ENCODE measurements at regions not wholly inside any gene's neighbourhood (a gene's known extent, or its start where the extent isn't known, plus 50 kb on each side); places are given as distances from the start of the nearest gene placed in this dataset.
"Not testable (repeated sequence)": the region's sequence is repeated elsewhere in the genome, so short reads cannot be mapped to it uniquely, and the experiment has no call there.

- DNase-seq: no peak
Observed at GRCh38 chr3:194051366-194052149, 84.4 kb upstream of the HES1 start.

DNA sequence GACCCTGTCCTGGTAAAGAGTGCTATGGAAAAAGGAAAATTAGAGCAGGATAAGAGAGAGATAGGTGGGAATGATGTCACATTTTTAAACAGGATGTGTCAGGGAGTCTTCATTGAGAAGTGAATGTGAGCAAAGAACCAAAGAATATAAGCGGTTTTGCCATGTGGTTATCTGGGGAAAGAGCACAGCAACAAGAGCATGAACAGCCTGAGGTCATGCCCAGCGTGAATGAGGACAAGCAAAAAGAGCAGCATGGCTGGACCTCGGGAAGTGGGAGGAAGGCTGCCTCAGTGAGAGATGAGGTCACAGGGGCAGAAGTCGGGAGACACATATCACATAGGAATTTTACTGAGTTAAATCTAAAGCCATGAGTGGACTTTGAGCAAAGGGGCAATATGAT, 82.8 kb upstream of the HES1 start:
- no peak for DNase-seq

DNA sequence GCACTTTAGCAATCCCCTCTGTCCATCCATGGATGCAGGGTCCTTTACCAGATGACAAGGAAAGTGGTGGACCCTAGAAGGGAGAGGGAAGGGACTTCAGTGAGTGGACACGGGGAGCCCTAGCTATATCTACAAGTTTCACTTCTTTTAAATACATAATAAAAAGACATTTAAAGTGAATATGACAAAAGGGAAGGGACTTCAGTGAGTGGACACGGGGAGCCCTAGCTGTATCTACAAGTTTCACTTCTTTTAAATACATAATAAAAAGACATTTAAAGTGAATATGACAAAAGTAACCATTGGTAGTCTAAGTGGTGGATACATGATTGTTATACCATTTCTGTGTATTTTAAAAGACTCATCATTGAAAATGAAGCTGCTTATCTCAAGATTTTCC, 81.9 kb upstream of the HES1 start:
- no peak for DNase-seq

DNA sequence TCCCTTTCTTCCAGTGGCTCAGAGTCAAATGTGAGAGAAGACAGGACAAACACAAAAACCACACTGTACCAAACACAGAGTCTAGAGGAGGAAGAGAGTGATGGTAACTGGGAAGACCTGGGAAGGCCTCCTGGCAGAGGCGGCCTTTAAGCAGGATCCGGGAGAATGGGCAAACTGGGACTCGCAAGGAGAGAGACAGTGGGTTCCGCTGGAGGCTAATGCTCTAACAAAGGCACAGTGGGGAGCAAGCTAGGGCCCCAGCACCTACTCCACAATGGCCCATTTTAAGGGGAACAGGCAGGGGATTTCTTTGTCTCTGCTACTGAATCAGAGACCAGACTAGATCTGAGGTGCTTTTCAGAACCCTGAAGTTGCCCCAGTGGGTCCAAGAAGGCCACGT, 81.4 kb upstream of the HES1 start:
- DNase-seq: no peak

DNA sequence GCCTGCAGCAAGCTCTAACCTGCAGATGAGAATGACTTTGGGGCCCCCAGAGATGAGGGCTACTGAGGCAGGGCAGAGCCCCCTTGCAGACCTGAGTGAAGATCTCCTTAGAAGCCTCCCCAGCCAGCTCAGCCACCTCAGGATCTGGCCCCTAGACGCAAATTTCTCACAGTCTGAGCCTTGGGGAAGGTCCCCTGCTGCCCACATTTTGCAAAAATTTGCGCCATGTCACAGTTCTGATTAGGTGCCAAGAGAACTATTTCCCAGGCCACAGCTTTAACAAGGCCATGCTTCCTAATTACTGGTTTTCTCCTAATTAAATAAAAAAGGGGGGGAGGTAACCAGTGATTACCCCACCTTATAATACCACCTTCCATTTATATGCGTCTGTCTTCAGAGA, 81.0 kb upstream of the HES1 start:
- DNase-seq: no peak

DNA sequence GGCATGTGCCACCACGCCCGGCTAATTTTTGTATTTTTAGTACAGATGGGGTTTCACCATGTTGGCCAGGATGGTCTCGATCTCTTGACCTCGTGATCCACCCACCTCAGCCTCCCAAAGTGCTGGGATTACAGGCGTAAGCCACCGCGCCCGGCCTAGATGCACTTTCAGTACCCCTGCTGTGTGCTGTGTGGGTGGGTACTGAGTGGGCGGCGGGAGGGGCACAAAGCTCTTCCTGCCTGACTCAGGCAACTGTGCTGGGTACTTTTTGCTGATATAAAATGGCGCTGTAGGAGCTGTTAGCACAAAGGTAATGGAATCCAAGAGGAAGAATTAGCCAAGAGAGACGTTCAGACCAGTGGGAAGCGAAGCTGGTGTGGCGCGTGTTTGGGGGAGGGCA, 79.6 kb upstream of the HES1 start:
- DNase-seq: not testable (repeated sequence)

- peak; percentile 68 for DNase-seq
Observed at GRCh38 chr3:194056731-194057415, 79.1 kb upstream of the HES1 start.

DNA sequence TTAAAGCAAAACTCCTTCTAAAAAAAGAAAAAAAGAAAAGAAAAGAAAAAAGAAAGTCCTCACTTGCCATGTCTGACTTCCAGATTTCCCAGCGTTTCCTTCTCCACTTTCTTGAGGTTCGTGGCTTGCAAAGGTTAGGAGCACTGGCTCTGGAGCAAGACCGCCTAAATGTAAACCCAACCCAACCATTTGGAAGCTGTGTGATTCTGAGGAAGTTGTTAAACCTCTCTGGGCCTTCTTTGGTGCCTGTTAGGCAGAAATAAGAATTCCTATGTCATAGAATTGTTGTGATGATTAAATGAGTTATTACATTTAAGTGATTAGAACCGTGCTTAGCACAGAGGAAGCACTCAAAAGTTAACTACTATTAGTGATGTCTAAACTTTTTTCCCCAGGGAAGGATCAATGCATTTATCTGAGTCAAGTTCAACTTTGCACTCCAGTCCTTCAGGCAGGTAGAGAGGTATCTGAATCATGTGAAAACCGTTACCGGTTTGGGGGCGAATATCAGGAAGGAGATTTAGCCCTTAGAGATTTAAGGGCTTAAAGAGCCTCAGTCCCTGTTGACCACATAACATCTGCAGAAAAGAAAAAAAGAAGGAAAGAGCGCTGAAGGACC, 78.3 kb upstream of the HES1 start:
- no peak for DNase-seq

DNA sequence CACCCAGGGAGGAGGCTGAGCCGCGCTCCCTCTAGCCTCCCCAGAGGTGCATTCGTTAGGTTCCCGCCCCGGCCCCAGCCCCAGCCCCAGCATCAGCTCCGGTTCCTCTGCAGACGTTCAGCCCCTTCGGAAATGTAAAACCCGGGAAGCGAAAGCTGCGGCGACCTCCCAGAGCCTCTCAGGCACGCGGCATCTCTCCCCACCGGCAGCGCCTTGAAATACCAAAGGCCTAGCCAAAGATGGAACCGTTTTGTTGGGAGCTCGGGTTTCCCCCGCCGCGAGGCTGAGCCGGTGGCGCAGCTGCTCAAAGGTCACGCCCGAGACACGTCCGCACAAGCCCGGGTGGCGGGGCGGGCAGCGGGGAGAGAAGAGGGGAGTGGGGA, 77.8 kb upstream of the HES1 start:
- DNase-seq: peak; percentile 80

GRCh38 chr3:194058753-194059152, 77.2 kb upstream of the HES1 start:
- no peak for DNase-seq

DNA sequence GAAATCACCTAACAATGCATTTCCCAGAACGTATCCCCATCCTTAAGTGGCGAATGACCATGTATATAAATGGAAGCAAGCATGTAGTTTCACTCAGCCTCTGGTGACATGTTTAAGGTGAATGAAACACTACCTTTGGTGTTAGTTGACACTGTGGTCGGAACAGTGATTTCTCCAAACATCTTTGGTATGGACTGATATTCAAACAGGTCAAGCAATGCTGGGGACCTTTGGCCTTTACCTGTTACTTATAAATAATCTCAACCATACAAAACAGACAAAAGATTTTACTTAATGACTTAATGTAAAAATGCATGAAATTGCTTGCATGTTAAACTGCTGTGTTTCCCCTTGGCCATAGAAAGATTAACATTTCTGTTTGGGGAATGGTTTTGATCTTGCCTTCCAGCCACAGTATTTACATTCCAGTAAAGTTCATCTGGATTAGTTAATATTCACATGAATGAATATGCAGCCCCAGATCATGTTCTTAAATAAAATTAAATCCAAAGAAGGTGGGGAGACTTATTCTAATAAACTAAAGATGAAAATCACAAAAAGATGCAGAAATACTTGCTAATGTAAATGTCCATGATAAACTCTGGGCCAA, 74.4 kb upstream of the HES1 start:
- DNase-seq: no peak

GRCh38 chr3:194062830-194063229, 73.1 kb upstream of the HES1 start:
- DNase-seq: no peak

GRCh38 chr3:194064380-194065332, 71.3 kb upstream of the HES1 start:
- DNase-seq: no peak

DNA sequence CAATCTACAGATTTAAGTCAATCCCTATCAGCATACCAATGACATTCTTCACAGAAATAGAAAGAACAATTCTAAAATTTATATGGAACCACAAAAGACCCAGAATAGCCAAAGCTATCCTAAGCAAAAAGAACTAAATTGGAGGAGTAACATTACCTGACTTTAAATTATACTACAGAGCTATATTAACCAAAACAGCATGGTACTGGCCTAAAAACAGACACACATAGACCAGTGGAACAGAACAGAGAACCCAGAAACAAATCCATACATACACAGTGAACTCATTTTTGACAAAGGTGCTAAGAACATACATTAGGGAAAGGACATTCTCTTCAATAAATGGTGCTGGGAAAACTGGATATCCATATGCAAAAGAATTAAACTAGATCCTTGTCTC, 68.6 kb upstream of the HES1 start:
- not testable (repeated sequence) for DNase-seq

GRCh38 chr3:194067949-194068362, 68.0 kb upstream of the HES1 start:
- no peak for DNase-seq

DNA sequence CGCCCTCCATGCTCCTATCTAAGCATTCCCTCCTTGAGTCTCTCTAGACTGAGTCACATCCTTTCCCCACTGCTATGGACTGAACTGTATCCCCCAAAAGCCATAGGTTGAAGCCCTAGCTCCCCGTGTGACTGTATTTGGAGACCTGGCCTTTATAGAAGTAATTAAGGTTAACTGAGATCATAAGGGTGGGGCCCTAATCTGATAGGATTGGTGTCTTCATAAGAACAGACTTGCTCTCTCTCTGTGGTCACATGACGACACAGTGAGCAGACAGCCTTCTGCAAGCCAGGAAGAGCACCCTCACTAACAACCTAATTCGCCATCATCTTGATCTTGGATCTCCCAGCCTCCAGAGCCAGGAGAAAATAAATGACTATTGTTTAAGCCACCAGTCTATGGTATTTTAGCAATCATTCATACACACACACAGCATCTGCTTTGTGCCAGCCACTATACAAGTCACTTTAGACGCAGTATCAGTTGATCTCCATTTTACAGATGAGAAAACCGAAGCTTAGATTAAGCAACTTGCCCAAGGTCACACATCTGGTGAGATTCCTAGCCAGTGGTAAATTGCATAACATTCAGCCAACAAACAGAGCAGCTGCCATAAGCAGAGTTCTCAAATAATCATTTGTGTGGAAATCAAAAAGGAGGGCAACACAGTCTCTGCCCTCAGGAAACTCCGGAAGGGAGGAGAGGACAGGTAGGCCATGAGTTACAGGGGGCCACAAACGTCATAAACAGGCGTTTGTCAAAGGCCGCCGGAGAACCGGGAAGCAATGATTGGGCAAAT, 66.3 kb upstream of the HES1 start:
- no peak for DNase-seq

DNA sequence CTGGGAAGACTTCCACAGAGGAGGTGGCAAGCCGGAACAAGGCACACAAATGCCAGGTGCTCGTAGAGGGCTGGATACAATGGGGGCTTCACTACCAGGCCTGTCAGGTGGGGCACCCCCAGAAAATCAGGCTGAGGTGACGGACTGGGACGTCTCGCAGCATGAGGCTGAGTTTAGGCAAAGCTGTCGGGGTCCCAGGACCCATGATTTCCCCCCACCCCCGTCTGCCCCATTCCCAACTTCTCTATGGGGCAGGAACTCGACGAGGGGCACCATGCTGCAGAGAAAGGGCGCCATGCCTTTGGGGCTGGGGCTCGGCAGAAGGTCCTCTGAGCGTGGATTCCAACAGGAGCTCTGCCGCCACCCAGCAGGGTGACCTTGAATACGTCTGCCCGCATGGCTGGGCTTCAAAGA, 65.7 kb upstream of the HES1 start:
- DNase-seq: no peak

DNA sequence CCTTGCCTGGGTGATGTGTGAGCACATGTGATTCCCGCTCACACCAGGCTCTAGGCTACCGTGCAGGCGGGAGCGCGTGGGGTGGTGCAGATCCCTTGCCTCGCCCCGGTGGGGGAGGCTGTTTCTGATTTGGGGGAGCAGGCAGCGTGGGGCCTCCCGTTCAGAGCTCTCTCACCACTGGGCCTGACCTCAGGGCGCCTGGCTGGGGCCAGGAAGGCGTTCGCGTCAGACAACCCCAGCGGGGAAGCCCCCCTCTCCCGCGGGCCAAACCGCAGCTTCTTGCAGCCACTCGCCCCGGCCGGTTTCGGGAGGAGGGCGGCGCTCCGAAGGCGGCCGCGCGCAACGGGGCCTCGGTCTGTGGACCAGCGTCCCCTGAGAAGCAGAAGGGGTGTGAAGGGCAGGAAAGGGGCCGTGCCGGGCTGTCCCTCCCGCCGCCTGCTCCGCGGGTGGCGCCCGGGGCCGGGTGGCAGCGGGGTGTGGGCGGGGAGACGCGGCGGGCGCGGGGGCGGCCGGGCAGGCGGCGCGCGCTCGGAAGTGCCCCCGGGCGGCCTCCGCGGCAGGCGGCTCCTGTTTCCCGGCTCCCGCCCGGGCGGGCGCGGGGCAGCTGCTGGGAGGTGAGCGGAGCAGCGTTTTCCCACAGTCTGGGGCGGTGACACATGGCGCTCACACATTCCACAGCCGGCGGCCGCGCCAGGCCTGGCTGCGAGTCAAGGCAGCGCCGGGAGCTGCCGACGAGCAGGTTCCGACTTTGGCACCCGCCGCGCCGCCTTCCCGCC, 65.1 kb upstream of the HES1 start:
- DNase-seq: peak; percentile 91

DNA sequence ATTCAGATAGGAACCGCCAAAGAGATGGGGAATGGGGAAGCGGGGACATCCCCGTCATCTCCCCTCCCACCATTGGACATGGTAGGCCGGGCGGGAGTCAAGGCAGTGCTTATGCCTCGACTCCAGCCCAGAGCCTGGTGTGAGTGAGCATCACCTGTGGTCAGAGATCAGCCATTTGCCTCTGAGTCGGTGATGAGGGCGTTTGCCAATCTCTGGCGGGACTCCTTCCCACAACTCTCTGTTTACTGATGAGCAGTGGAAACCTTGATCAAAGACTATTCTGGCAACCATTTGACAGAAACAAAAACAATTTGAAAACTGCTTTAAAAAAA, 63.9 kb upstream of the HES1 start:
- peak; percentile 6 for DNase-seq

DNA sequence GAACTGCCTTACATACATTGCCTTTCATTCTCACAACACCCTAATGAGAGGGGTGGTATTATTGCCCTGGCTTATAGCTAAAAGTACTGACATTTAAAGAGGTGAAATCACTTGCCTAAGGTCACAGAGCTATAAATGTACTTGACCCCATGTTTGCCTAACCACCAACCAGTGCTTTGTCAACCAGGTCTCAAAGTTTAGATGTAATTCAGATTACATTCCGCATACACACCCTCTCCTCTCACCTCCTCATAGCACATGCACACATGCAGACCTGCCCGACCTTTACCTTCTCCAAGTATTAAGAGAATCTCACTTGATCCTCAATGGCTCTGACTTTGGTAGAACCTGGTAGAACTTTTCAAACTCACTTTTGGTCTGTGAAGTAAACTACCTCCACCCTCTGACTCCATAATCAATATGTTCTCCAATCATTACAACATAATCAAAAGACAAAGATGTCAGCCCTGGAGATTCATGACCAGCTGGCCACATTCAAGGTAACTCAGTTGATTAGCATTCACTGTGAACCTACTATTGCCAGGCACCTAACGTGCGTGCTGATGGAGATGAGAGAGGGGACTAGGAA, 63.2 kb upstream of the HES1 start:
- DNase-seq: no peak

DNA sequence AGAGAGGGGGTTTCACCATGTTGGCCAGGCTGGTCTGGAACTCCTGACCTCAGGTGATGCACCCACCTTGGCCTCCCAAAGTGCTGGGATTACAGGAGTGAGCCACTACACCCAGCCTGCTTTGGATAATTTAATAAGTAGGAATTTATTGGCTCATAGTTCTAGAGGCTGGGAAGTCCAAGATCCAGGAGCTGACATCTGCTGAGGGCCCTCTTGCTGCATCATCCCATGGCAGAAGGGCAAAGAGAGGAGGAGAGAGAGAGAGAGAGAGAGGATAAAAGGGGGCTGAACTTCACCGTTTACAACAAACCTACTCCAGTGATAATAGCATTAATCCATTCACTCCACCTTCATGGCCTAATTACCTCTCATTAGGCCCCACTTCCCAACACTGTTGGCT, 62.0 kb upstream of the HES1 start:
- no peak for DNase-seq

Data from DMS53 (cell line).